ENCODE measurements at regions not wholly inside any gene's neighbourhood (a gene's known extent, or its start where the extent isn't known, plus 50 kb on each side); places are given as distances from the start of the nearest gene placed in this dataset.

DNA sequence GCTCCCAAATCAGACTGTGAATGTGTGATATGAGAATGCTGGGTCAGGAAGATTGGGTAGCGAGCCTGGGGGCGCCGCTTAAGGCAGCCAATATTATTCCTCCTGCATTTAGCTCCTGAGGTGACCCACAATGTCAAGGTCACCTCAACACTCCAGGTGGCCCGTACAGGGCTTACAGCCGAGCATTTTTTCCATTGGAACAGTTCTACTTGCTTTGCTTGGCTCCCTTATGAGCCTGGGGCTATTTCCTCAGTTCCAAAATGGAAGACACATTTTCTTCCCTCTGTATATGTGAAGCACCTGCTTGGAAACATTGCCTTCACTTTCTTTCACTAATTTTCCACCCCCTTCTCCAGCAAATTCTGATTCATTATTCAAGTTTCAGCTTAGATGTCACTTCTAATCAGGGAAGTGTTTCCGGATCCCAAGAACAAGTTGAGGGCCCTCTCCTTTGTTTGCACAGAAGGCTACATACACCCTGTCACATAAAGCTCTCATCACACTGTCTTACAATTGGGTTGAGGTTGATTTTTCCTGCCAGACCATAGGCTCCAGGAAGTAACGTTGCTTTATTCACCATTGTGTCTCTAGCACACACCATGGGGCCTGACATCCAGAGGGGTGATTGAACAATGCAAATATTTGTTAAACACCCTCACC is 330.2 kb downstream of the PIK3R1 start:
- H3K4me3 ChIP-seq (ENCODE audit: low read depth, low read length), result no peak overlapping the region
- DNase-seq (ENCODE audit: low read depth), result no peak
- TF ChIP-seq, protein P1, sequence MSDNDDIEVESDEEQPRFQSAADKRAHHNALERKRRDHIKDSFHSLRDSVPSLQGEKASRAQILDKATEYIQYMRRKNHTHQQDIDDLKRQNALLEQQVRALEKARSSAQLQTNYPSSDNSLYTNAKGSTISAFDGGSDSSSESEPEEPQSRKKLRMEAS (IDR thresholded peaks at IDR 0.05; ENCODE audit: low read depth, low read length), result no peak
- TF ChIP-seq POLR2A (IDR thresholded peaks at IDR 0.05; ENCODE audit: extremely low read depth, insufficient read length), result no peak
- TF ChIP-seq, protein P2, sequence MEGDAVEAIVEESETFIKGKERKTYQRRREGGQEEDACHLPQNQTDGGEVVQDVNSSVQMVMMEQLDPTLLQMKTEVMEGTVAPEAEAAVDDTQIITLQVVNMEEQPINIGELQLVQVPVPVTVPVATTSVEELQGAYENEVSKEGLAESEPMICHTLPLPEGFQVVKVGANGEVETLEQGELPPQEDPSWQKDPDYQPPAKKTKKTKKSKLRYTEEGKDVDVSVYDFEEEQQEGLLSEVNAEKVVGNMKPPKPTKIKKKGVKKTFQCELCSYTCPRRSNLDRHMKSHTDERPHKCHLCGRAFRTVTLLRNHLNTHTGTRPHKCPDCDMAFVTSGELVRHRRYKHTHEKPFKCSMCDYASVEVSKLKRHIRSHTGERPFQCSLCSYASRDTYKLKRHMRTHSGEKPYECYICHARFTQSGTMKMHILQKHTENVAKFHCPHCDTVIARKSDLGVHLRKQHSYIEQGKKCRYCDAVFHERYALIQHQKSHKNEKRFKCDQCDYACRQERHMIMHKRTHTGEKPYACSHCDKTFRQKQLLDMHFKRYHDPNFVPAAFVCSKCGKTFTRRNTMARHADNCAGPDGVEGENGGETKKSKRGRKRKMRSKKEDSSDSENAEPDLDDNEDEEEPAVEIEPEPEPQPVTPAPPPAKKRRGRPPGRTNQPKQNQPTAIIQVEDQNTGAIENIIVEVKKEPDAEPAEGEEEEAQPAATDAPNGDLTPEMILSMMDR (IDR thresholded peaks at IDR 0.05; ENCODE audit: low read depth, low read length), result no peak
- TF ChIP-seq MYC (IDR thresholded peaks at IDR 0.05; ENCODE audit: low read depth, low read length), result no peak

DNA sequence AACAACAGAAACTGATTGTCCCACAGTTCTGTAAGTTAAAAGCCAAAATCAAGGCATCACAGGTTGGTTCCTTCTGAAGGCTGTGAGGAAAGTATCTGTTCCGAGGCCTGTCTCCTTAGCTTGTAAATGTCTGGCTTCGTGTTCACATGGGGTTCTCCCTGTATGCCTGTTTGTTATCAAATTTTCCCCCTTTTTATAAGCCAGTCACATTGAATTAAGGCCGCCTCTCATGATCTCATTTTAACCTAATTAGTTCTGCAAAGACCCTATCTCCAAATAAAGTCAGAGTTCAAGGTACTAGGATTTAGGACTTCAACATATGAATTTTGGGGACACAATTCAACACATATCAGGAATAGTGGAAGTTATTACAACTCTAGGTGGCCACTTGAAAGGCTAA is 331.5 kb downstream of the PIK3R1 start:
- H3K4me3 ChIP-seq (ENCODE audit: low read depth, low read length), result no peak overlapping the region
- DNase-seq (ENCODE audit: low read depth), result no peak
- TF ChIP-seq, protein P2 (IDR thresholded peaks at IDR 0.05; ENCODE audit: low read depth, low read length), result no peak
- TF ChIP-seq POLR2A (IDR thresholded peaks at IDR 0.05; ENCODE audit: extremely low read depth, insufficient read length), result no peak
- TF ChIP-seq MYC (IDR thresholded peaks at IDR 0.05; ENCODE audit: low read depth, low read length), result no peak
- TF ChIP-seq, protein P1 (IDR thresholded peaks at IDR 0.05; ENCODE audit: low read depth, low read length), result no peak

DNA sequence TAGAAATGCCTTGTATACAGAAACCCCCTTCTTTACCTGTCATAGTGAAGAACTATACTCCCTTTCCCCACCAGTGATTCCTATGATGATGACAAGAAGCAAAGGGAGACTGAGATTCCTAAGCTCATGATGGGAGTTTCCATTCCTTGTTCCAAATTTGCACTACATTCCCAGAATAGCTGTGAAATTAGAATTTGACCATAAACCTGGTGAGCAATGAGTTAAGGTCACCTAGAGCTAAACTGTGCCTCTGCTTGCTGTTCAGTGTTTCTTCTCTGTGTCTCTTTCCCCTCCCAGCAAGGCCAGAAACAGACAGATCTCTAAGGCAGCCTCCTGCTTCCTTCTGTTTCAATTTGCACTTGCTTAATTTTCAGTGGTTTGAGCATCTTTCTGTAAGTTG is 332.1 kb downstream of the PIK3R1 start:
- no peak for DNase-seq (ENCODE audit: low read depth)
- no peak overlapping the region for H3K4me3 ChIP-seq (ENCODE audit: low read depth, low read length)
- TF ChIP-seq, protein P1 (IDR thresholded peaks at IDR 0.05; ENCODE audit: low read depth, low read length), result no peak
- TF ChIP-seq POLR2A (IDR thresholded peaks at IDR 0.05; ENCODE audit: extremely low read depth, insufficient read length), result no peak

DNA sequence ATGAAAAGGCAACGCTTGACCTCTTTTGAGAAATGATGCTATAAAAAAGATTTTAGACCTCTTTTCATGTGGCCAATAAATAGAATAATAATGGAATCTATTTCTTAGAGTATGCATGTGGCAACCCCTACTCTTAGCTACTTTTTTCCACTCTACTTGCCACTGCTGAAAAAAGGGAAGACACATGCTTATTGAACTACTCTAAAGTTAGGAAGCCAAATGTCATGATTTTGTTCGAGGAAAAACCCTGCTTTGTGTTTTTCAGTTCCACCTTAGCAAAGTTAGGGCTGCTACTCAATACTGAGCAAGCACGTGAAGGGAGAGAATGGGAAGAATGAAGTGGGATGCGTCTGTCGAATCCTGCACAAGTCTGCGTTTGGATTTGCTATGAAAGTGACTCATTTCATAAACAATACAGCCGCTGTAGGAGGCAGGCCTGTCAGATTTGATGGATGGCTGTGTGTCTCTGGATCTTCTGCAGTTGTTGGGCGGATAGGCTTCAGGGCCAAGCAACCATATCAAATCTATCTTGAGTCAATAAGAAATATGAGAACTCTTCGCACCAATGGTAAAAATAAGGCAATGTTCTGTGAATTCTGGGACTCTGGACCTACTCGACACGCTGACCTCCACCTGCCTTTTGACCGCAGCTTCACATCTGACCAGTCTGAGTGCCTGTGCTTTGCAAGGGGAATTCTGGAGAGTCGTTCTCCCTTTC is 333.6 kb downstream of the PIK3R1 start:
- H3K4me3 ChIP-seq (ENCODE audit: low read depth, low read length), result no peak overlapping the region
- TF ChIP-seq, protein P2 (IDR thresholded peaks at IDR 0.05; ENCODE audit: low read depth, low read length), result no peak
- TF ChIP-seq, protein P1 (IDR thresholded peaks at IDR 0.05; ENCODE audit: low read depth, low read length), result no peak
- TF ChIP-seq POLR2A (IDR thresholded peaks at IDR 0.05; ENCODE audit: extremely low read depth, insufficient read length), result no peak
- TF ChIP-seq MYC (IDR thresholded peaks at IDR 0.05; ENCODE audit: low read depth, low read length), result no peak
- DNase-seq (ENCODE audit: low read depth), result no peak

DNA sequence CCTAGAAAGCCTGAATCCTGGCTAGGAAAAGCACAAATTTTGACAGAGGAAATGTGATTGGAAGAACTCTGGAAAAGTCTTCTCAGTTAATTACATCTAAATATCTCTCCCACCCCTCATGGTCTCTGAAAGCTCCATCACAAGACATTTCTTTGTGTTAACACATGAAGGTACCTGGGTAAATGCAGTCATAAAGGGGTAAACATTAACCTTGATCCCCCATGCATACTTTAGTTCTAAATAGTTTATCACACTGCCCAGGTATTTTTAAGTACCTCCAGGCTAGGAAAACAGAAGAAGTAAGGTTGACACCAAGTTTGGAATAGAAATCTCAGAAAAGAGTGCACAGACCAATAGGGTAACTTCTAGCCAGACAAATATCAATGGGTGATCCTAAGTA is 334.5 kb downstream of the PIK3R1 start:
- no peak overlapping the region for H3K4me3 ChIP-seq (ENCODE audit: low read depth, low read length)
- TF ChIP-seq POLR2A (IDR thresholded peaks at IDR 0.05; ENCODE audit: extremely low read depth, insufficient read length), result no peak
- TF ChIP-seq MYC (IDR thresholded peaks at IDR 0.05; ENCODE audit: low read depth, low read length), result no peak
- TF ChIP-seq, protein P2 (IDR thresholded peaks at IDR 0.05; ENCODE audit: low read depth, low read length), result no peak
- TF ChIP-seq, protein P1 (IDR thresholded peaks at IDR 0.05; ENCODE audit: low read depth, low read length), result no peak
- DNase-seq (ENCODE audit: low read depth), result no peak

DNA sequence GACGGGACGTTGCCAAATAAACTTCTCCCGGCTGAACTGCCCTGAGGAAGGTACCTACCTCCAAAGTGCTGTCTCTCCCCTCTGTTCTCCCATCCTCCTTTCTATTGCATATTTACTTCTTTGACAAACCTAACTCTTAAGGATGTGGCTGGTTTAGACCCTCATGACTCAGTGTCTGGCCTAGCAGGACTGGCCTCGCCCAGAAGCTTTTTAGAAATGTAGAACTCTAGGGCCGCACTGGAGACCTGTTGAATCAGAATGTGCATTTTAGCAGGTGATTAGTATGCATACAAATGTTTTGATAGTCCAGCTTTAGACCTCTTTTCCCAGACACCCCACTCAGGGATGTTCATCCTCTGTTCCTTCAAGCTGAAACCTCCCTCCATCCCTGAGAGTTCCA is 335.9 kb downstream of the PIK3R1 start:
- DNase-seq (ENCODE audit: low read depth), result no peak
- no peak for TF ChIP-seq MYC (IDR thresholded peaks at IDR 0.05; ENCODE audit: low read depth, low read length)
- TF ChIP-seq, protein P2 (IDR thresholded peaks at IDR 0.05; ENCODE audit: low read depth, low read length), result no peak
- no peak overlapping the region for H3K4me3 ChIP-seq (ENCODE audit: low read depth, low read length)
